GM12878 (cell line): ENCODE measurements at regions not wholly inside any gene's neighbourhood (a gene's known extent, or its start where the extent isn't known, plus 50 kb on each side); places are given as distances from the start of the nearest gene placed in this dataset.

ENCODE experiments used
- ATAC-seq: fragments of 200-7000 bp; cut with Tn5 transposase; 3 replicates; pipeline ENCODE4 v1.9.1; 2020; ENCODE audit warnings: mild to moderate bottlenecking, moderate library complexity
- BruUV-seq: library from RNA; stranded (reverse); fragments of 400-500 nt; replicated peaks from 2 replicates; lab custom pipeline; 2021; lab: Mats Ljungman, UMichigan
- CTCF ChIA-PET: fragments of 300-600 bp; sonication (Branson Sonifier 250); formaldehyde crosslinking; extraction: SDS; loops from one replicate; lab custom pipeline; 2021; ENCODE audit warnings: inconsistent platforms; lab: Yijun Ruan, JAX
- POLR2A ChIA-PET: fragments of 350-600 bp; formaldehyde crosslinking; extraction: SDS; loops from one replicate; lab custom pipeline; 2021; ENCODE audit warnings: inconsistent platforms; lab: Charles Lee
- RAD21 ChIA-PET: fragments of 300-600 bp; sonication (Branson Sonifier 250); formaldehyde crosslinking; loops from one replicate; lab custom pipeline; 2023; ENCODE audit warnings: antibody characterized with exemption; ENCODE audit not compliant: unreplicated experiment; lab: Charles Lee
- SMC1A ChIA-PET: fragments of 300-600 bp; sonication (Branson Sonifier 250); formaldehyde crosslinking; loops from one replicate; lab custom pipeline; 2023; ENCODE audit not compliant: unreplicated experiment, uncharacterized antibody; lab: Charles Lee
- DNase-seq: peaks from one replicate; pipeline ENCODE4 v3.0.0-alpha.2; 2011; ENCODE audit warnings: low read depth, low spot score
- FAIRE-seq: peaks from 3 replicates; lab custom pipeline; 2011; peaks lifted over from hg19 to GRCh38; lab: Jason Lieb, UNC
- H2AFZ ChIP-seq: 2 replicates; pipeline ENCODE4 v1.6.0; 2011; ENCODE audit warnings: low read depth, low read length, control low read depth; ENCODE audit not compliant: control insufficient read depth
- H3K27ac ChIP-seq: 2 replicates; pipeline ENCODE4 v1.5.1; 2011; ENCODE audit warnings: control low read depth; ENCODE audit not compliant: control insufficient read depth, insufficient read depth
- H3K27me3 ChIP-seq, 2 experiments: replicated peaks in 1 of 2; 2 replicates each; pipeline versions ENCODE4 v1.6.0 to v1.6.1; 2011; ENCODE audit warnings: low read length in 1 of 2; ENCODE audit not compliant: control insufficient read depth in 2 of 2, insufficient read depth in 2 of 2
- H3K36me3 ChIP-seq, 2 experiments: 2 replicates each; pipeline ENCODE4 v1.5.1; 2011; ENCODE audit warnings: low read length in 1 of 2; ENCODE audit not compliant: control insufficient read depth in 2 of 2, insufficient read depth in 2 of 2
- H3K4me1 ChIP-seq: 2 replicates; pipeline ENCODE4 v1.6.1; 2011; ENCODE audit warnings: mild to moderate bottlenecking, low read length, moderate library complexity, mixed read lengths; ENCODE audit not compliant: control insufficient read depth, insufficient read depth
- H3K4me2 ChIP-seq: 2 replicates; pipeline ENCODE4 v1.6.0; 2011; ENCODE audit warnings: control low read depth; ENCODE audit not compliant: control insufficient read depth, insufficient read depth
- H3K4me3 ChIP-seq: fragments of 200-600 bp; sonication (generic); 2 replicates; pipeline ENCODE4 v1.5.1; 2016
- H3K79me2 ChIP-seq: 2 replicates; pipeline ENCODE4 v1.6.0; 2011; ENCODE audit warnings: low read length; ENCODE audit not compliant: control insufficient read depth, insufficient read depth
- H3K9ac ChIP-seq: 2 replicates; pipeline ENCODE4 v1.8.0; 2011; ENCODE audit warnings: low read length, control low read depth, mixed read lengths; ENCODE audit not compliant: control insufficient read depth, insufficient read depth
- H3K9me3 ChIP-seq: replicated peaks from 3 replicates; pipeline ENCODE4 v1.5.1; 2011; ENCODE audit warnings: mild to moderate bottlenecking, low read length; ENCODE audit not compliant: control insufficient read depth, insufficient read depth
- H4K20me1 ChIP-seq: 2 replicates; pipeline ENCODE4 v1.6.0; 2011; ENCODE audit not compliant: control insufficient read depth, insufficient read depth
- BHLHE40 ChIP-seq, 2 experiments: fragments of 450-650 bp in 1 of 2; IDR thresholded peaks; 2 replicates each; pipeline ENCODE4 v1.6.1; 2011 to 2017; ENCODE audit warnings: low read depth in 2 of 2, borderline replicate concordance in 1 of 2, improper control_type of control experiment in 1 of 2, low read length in 1 of 2, mild to moderate bottlenecking in 1 of 2
- HDGF ChIP-seq: fragments of 450-650 bp; IDR thresholded peaks from 2 replicates; pipeline ENCODE4 v1.6.1; 2016; ENCODE audit warnings: antibody characterized with exemption
- KDM1A ChIP-seq: fragments of 200-600 bp; sonication (generic); IDR thresholded peaks from 2 replicates; pipeline ENCODE4 v1.6.1; 2016; ENCODE audit warnings: borderline replicate concordance
- MTA3 ChIP-seq: IDR thresholded peaks from 2 replicates; pipeline ENCODE4 v1.6.1; 2012; ENCODE audit warnings: low read length, inconsistent platforms, borderline replicate concordance
- NFIC ChIP-seq: IDR thresholded peaks from 2 replicates; pipeline ENCODE4 v1.6.1; 2012; ENCODE audit warnings: low read depth, mild to moderate bottlenecking, inconsistent platforms, low read length, moderate library complexity
- PML ChIP-seq: IDR thresholded peaks from 2 replicates; pipeline ENCODE4 v1.6.1; 2012; ENCODE audit warnings: low read length, inconsistent platforms
- POLR2AphosphoS5 ChIP-seq: IDR thresholded peaks from 2 replicates; pipeline ENCODE4 v1.6.1; 2011; ENCODE audit warnings: mild to moderate bottlenecking, low read length, inconsistent platforms
- TAF1 ChIP-seq: IDR thresholded peaks from 2 replicates; pipeline ENCODE4 v1.6.1; 2011; ENCODE audit warnings: mild to moderate bottlenecking, low read depth, low read length, borderline replicate concordance
- TCF12 ChIP-seq: IDR thresholded peaks from 2 replicates; pipeline ENCODE4 v1.6.1; 2011; ENCODE audit warnings: low read depth, mild to moderate bottlenecking, low read length
- ZNF622 ChIP-seq: fragments of 450-650 bp; IDR thresholded peaks from 2 replicates; pipeline ENCODE4 v1.6.1; 2017; ENCODE audit warnings: mild to moderate bottlenecking, inconsistent platforms
- WGBS: methylation state at CpG from one replicate; pipeline ENCODE4 v1.1.6; 2016; ENCODE audit warnings: low lambda C conversion rate; ENCODE audit not compliant: insufficient replicate concordance, insufficient coverage; ENCODE audit errors: missing lambda C conversion rate; 5-methylcytosine and 5-hydroxymethylcytosine counted together
- in situ Hi-C: fragments of 300-500 bp; cut with MboI; formaldehyde crosslinking; loops from 9 replicates; pipeline ENCODE4 v1.14.3; 2018; ENCODE audit warnings: mixed read lengths
- intact Hi-C: fragments of 100-400 bp; cut with micrococcal nuclease; formaldehyde crosslinking; loops from one replicate; pipeline ENCODE4 v1.14.2; 2022; ENCODE audit not compliant: unreplicated experiment
- TF ChIP-seq, protein P1 (sequence below): fragments of 450-650 bp; conservative IDR thresholded peaks from 2 replicates; pipeline ENCODE4 v1.6.1; 2017; ENCODE audit warnings: mild to moderate bottlenecking, moderate library complexity
- TF ChIP-seq, protein P2 (sequence below): fragments of 450-650 bp; IDR thresholded peaks from 2 replicates; pipeline ENCODE4 v1.6.1; 2017; ENCODE audit warnings: mild to moderate bottlenecking, moderate library complexity

DNA sequence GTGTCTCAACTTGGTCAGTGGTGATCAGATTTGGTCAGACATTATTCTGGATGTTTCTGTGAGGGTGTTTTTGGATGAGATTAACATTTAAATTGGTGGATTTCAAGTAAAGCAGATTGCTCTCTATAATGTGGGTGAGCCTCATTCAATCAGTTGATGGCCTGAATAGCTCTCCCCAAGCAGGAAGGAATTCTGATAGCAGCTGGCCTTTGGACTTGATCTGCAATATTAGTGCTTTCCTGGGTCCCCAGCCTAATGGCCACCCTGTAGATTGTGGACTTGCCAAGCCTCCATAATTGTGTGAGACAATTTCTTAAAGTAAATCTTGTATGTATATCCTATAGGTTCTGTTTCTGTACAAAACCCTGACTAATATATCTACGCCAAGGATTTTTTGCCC lies 153.9 kb upstream of the TBL1XR1 start:
- ATAC-seq: no peak; the same call in 2 of the 3 replicates
- no peak for TF ChIP-seq TAF1
- TF ChIP-seq ZNF622: no peak
- TF ChIP-seq, protein P1, sequence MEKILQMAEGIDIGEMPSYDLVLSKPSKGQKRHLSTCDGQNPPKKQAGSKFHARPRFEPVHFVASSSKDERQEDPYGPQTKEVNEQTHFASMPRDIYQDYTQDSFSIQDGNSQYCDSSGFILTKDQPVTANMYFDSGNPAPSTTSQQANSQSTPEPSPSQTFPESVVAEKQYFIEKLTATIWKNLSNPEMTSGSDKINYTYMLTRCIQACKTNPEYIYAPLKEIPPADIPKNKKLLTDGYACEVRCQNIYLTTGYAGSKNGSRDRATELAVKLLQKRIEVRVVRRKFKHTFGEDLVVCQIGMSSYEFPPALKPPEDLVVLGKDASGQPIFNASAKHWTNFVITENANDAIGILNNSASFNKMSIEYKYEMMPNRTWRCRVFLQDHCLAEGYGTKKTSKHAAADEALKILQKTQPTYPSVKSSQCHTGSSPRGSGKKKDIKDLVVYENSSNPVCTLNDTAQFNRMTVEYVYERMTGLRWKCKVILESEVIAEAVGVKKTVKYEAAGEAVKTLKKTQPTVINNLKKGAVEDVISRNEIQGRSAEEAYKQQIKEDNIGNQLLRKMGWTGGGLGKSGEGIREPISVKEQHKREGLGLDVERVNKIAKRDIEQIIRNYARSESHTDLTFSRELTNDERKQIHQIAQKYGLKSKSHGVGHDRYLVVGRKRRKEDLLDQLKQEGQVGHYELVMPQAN: no peak
- no peak for TF ChIP-seq POLR2AphosphoS5
- CTCF ChIA-PET: no interaction called here
- FAIRE-seq: no peak
- POLR2A ChIA-PET: no interaction called here
- SMC1A ChIA-PET: no interaction called here
- no peak overlapping the region for H3K4me3 ChIP-seq
- BruUV-seq: no TSS peak
- no peaks in the 10 kb centered on the region for H4K20me1 ChIP-seq
- H3K4me2 ChIP-seq: peak overlapping the region; percentile 56
- intact Hi-C loops (no loop called here), in situ Hi-C loops (loop anchor here (5.0 kb wide), 1 partner anchor 294 kb away; no protein-coding TSS in a partner anchor)
- no peaks in the 10 kb centered on the region for H3K36me3 ChIP-seq
- WGBS: 70% methylated on average over 1 of the region's 1 CpG
- no peaks in the 10 kb centered on the region for H3K9me3 ChIP-seq
- RAD21 ChIA-PET: interaction anchor here (1.2 kb wide), 1 partner anchor 9 kb away, joined by 3 read pairs; no protein-coding TSS in a partner anchor
- no peak overlapping the region for H2AFZ ChIP-seq
- no peaks in the 10 kb centered on the region for H3K79me2 ChIP-seq
- peaks cover 18% of the 10 kb centered on the region for H3K4me1 ChIP-seq
- H3K27ac ChIP-seq: peak overlapping the region; percentile 57
- H3K27me3 ChIP-seq: no peaks in the 10 kb centered on the region
- H3K9ac ChIP-seq: no peak overlapping the region
- DNase-seq: no peak

DNA sequence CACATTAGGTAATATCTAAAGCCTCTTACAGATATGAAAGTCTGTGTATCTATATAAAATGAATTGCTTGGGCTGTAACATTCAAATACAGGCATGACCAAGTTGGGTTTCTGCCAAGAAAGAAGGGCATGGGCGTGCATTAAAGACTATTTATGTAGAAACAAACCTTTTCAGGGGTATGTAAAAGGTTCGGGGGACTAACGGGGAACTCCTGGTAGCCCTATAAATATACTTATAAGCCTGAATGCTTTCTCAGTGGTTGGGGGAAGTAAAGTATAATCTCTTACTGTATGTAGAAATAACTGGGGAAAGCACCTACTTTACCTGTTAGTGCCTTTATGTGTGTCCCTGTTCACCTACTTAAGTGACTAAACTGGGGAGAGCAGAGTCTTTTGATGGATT lies 154.5 kb upstream of the TBL1XR1 start:
- Histone ChIP-seq H3K79me2 (no peaks in the 10 kb centered on the region), H3K27me3 (no peaks in the 10 kb centered on the region), H4K20me1 (no peaks in the 10 kb centered on the region), H2AFZ (no peak overlapping the region), H3K27ac (peak overlapping the region; percentile 57; the same call in 1 of the 2 replicates), H3K4me2 (peak overlapping the region; percentile 56), H3K9ac (no peak overlapping the region), H3K36me3 (no peaks in the 10 kb centered on the region), H3K9me3 (no peaks in the 10 kb centered on the region), H3K4me3 (no peak overlapping the region), H3K4me1 (peaks cover 18% of the 10 kb centered on the region)
- FAIRE-seq (peak; percentile 83), ATAC-seq (peak; percentile 96), DNase-seq (peak; percentile 87)
- RAD21 ChIA-PET: interaction anchor here (1.2 kb wide), 1 partner anchor 9 kb away, joined by 3 read pairs; no protein-coding TSS in a partner anchor
- WGBS: 3% methylated on average over 3 of the region's 3 CpGs
- intact Hi-C loops: no loop called here
- CTCF ChIA-PET: no interaction called here
- POLR2A ChIA-PET: no interaction called here
- SMC1A ChIA-PET: interaction anchor here (1.9 to 2.7 kb wide), 2 partner anchors 10 to 14 kb away, joined by 9 to 10 read pairs; no protein-coding TSS in a partner anchor
- in situ Hi-C loops: loop anchor here (5.0 kb wide), 1 partner anchor 294 kb away; no protein-coding TSS in a partner anchor
- BruUV-seq: no TSS peak
- peak in 1 of 2 experiments; percentile 39; a peak in 1 of 4 replicates for TF ChIP-seq BHLHE40 (IDR thresholded peaks at IDR 0.05; ENCODE audit: borderline replicate concordance in 1 of 2, low read depth in 2 of 2, low read length in 1 of 2)
- TF ChIP-seq MTA3: peak; percentile 92; the same call in 1 of the 2 replicates
- no peak for TF ChIP-seq KDM1A
- TF ChIP-seq HDGF: no peak
- TF ChIP-seq, protein P2, sequence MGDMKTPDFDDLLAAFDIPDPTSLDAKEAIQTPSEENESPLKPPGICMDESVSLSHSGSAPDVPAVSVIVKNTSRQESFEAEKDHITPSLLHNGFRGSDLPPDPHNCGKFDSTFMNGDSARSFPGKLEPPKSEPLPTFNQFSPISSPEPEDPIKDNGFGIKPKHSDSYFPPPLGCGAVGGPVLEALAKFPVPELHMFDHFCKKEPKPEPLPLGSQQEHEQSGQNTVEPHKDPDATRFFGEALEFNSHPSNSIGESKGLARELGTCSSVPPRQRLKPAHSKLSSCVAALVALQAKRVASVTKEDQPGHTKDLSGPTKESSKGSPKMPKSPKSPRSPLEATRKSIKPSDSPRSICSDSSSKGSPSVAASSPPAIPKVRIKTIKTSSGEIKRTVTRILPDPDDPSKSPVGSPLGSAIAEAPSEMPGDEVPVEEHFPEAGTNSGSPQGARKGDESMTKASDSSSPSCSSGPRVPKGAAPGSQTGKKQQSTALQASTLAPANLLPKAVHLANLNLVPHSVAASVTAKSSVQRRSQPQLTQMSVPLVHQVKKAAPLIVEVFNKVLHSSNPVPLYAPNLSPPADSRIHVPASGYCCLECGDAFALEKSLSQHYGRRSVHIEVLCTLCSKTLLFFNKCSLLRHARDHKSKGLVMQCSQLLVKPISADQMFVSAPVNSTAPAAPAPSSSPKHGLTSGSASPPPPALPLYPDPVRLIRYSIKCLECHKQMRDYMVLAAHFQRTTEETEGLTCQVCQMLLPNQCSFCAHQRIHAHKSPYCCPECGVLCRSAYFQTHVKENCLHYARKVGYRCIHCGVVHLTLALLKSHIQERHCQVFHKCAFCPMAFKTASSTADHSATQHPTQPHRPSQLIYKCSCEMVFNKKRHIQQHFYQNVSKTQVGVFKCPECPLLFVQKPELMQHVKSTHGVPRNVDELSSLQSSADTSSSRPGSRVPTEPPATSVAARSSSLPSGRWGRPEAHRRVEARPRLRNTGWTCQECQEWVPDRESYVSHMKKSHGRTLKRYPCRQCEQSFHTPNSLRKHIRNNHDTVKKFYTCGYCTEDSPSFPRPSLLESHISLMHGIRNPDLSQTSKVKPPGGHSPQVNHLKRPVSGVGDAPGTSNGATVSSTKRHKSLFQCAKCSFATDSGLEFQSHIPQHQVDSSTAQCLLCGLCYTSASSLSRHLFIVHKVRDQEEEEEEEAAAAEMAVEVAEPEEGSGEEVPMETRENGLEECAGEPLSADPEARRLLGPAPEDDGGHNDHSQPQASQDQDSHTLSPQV: no peak
- peak; percentile 80 for TF ChIP-seq PML
- TF ChIP-seq TCF12: 0 out of 2 replicates have a peak, but pooled peaks have one; percentile 38
- TF ChIP-seq NFIC: peak; percentile 99
